ENCODE measurements at regions not wholly inside any gene's neighbourhood (a gene's known extent, or its start where the extent isn't known, plus 50 kb on each side); places are given as distances from the start of the nearest gene placed in this dataset.

DNA sequence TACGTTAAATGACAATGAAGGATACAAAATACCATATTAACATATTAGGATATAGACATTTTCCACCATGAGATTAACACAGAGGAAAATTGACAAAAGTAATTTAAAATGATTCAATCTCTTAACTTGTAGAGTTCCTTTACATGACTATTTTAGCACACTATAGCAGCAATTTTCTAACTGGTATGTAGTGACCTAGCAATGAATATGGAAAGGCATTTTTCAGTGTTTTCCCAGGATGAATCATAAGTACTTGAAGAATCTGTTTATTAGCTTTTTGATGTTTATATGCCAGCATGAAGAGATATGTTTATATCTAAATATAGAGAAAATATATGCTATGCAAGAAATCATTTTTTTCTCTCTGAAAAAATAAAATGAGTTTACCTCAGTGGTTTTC, 782.5 kb upstream of the CDH10 start:
- Histone ChIP-seq H3K9me3 (ENCODE audit: control extremely low read depth in 1 of 5, control insufficient read depth in 4 of 5, insufficient read depth in 2 of 5, low read depth in 1 of 5, low read length in 4 of 5) (no peaks in the 10 kb centered on the region), H3K4me1 (ENCODE audit: control extremely low read depth in 1 of 4, control insufficient read depth in 4 of 4, insufficient read depth in 4 of 4, low read length in 3 of 4) (no peaks in the 10 kb centered on the region), H3K27me3 (replicated peaks in 2 of 5; ENCODE audit: control insufficient read depth in 4 of 5, insufficient read depth in 5 of 5, low read length in 4 of 5) (no peaks in the 10 kb centered on the region), H3K4me3 (ENCODE audit: control insufficient read depth in 1 of 7, extremely low read depth in 1 of 7, insufficient read depth in 4 of 7, low read depth in 2 of 7, low read length in 6 of 7) (no peak overlapping the region), H3K27ac (ENCODE audit: insufficient read depth in 1 of 2, low read depth in 1 of 2, low read length in 2 of 2, poor library complexity in 1 of 2, severe bottlenecking in 2 of 2) (no peak overlapping the region), H3K36me3 (ENCODE audit: control insufficient read depth in 4 of 4, insufficient read depth in 4 of 4, low read length in 3 of 4) (no peaks in the 10 kb centered on the region)
- DNase-seq: no peak
- WGBS (ENCODE audit: insufficient coverage): no CpG with 5 or more reads among the region's 1 CpG
- ChIA-PET POLR2A (no interaction called here), CTCF (no interaction called here)

DNA sequence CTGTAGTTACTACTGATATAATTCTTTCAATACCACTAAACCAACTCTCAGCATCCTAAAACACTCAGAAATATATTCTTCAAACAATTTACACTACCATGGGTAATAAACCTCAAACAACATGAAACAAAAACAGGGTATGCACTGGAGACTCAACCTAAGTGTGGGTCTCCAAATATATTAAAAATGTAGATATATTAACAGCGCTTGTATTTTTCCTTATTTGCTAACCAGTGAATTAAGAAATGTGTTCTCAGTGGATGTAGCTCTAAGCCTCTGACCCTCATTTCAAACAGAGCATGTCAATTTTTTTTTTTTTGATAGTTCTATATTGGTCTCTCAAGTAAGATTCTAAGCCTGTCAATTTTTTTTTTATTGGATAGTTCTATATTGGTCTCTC, 778.5 kb upstream of the CDH10 start:
- DNase-seq: no peak
- WGBS (ENCODE audit: insufficient coverage): no CpG with 5 or more reads among the region's 1 CpG
- no peaks in the 10 kb centered on the region for H3K9me3 ChIP-seq (ENCODE audit: control extremely low read depth in 1 of 5, control insufficient read depth in 4 of 5, insufficient read depth in 2 of 5, low read depth in 1 of 5, low read length in 4 of 5)
- no peaks in the 10 kb centered on the region for H3K4me1 ChIP-seq (ENCODE audit: control extremely low read depth in 1 of 4, control insufficient read depth in 4 of 4, insufficient read depth in 4 of 4, low read length in 3 of 4)
- H3K27me3 ChIP-seq (replicated peaks in 2 of 5; ENCODE audit: control insufficient read depth in 4 of 5, insufficient read depth in 5 of 5, low read length in 4 of 5): no peaks in the 10 kb centered on the region
- no peak overlapping the region for H3K27ac ChIP-seq (ENCODE audit: insufficient read depth in 1 of 2, low read depth in 1 of 2, low read length in 2 of 2, poor library complexity in 1 of 2, severe bottlenecking in 2 of 2)
- ChIA-PET POLR2A (no interaction called here), CTCF (no interaction called here)
- H3K4me3 ChIP-seq (ENCODE audit: control insufficient read depth in 1 of 7, extremely low read depth in 1 of 7, insufficient read depth in 4 of 7, low read depth in 2 of 7, low read length in 6 of 7): no peak overlapping the region
- no peaks in the 10 kb centered on the region for H3K36me3 ChIP-seq (ENCODE audit: control insufficient read depth in 4 of 4, insufficient read depth in 4 of 4, low read length in 3 of 4)

- no peaks in the 10 kb centered on the region for H3K4me1 ChIP-seq (ENCODE audit: control extremely low read depth in 1 of 4, control insufficient read depth in 4 of 4, insufficient read depth in 4 of 4, low read length in 3 of 4)
- no peak overlapping the region for H3K4me3 ChIP-seq (ENCODE audit: control insufficient read depth in 1 of 7, extremely low read depth in 1 of 7, insufficient read depth in 4 of 7, low read depth in 2 of 7, low read length in 6 of 7)
- POLR2A ChIA-PET: no interaction called here
- CTCF ChIA-PET: no interaction called here
- no peaks in the 10 kb centered on the region for H3K36me3 ChIP-seq (ENCODE audit: control insufficient read depth in 4 of 4, insufficient read depth in 4 of 4, low read length in 3 of 4)
- WGBS (ENCODE audit: insufficient coverage): 100% methylated on average over 2 of the region's 2 CpGs
- no peaks in the 10 kb centered on the region for H3K9me3 ChIP-seq (ENCODE audit: control extremely low read depth in 1 of 5, control insufficient read depth in 4 of 5, insufficient read depth in 2 of 5, low read depth in 1 of 5, low read length in 4 of 5)
- H3K27me3 ChIP-seq (replicated peaks in 2 of 5; ENCODE audit: control insufficient read depth in 4 of 5, insufficient read depth in 5 of 5, low read length in 4 of 5): no peaks in the 10 kb centered on the region
- no peak for DNase-seq
- H3K27ac ChIP-seq (ENCODE audit: insufficient read depth in 1 of 2, low read depth in 1 of 2, low read length in 2 of 2, poor library complexity in 1 of 2, severe bottlenecking in 2 of 2): no peak overlapping the region
Observed at GRCh38 chr5:25419684-25420083, 774.9 kb upstream of the CDH10 start.

GRCh38 chr5:25418978-25419377, 774.2 kb upstream of the CDH10 start:
- POLR2A ChIA-PET: no interaction called here
- DNase-seq: no peak
- CTCF ChIA-PET: interaction anchor here (0.6 kb wide), 1 partner anchor 264 kb away, joined by 3 read pairs; no protein-coding TSS in a partner anchor
- H3K27me3 ChIP-seq (replicated peaks in 2 of 5; ENCODE audit: control insufficient read depth in 4 of 5, insufficient read depth in 5 of 5, low read length in 4 of 5): no peaks in the 10 kb centered on the region
- no peak overlapping the region for H3K27ac ChIP-seq (ENCODE audit: insufficient read depth in 1 of 2, low read depth in 1 of 2, low read length in 2 of 2, poor library complexity in 1 of 2, severe bottlenecking in 2 of 2)
- no peaks in the 10 kb centered on the region for H3K9me3 ChIP-seq (ENCODE audit: control extremely low read depth in 1 of 5, control insufficient read depth in 4 of 5, insufficient read depth in 2 of 5, low read depth in 1 of 5, low read length in 4 of 5)
- WGBS (ENCODE audit: insufficient coverage): no CpG with 5 or more reads among the region's 3 CpGs
- H3K36me3 ChIP-seq (ENCODE audit: control insufficient read depth in 4 of 4, insufficient read depth in 4 of 4, low read length in 3 of 4): no peaks in the 10 kb centered on the region
- no peaks in the 10 kb centered on the region for H3K4me1 ChIP-seq (ENCODE audit: control extremely low read depth in 1 of 4, control insufficient read depth in 4 of 4, insufficient read depth in 4 of 4, low read length in 3 of 4)
- no peak overlapping the region for H3K4me3 ChIP-seq (ENCODE audit: control insufficient read depth in 1 of 7, extremely low read depth in 1 of 7, insufficient read depth in 4 of 7, low read depth in 2 of 7, low read length in 6 of 7)

- Histone ChIP-seq H3K27ac (ENCODE audit: insufficient read depth in 1 of 2, low read depth in 1 of 2, low read length in 2 of 2, poor library complexity in 1 of 2, severe bottlenecking in 2 of 2) (no peak overlapping the region), H3K27me3 (replicated peaks in 2 of 5; ENCODE audit: control insufficient read depth in 4 of 5, insufficient read depth in 5 of 5, low read length in 4 of 5) (no peaks in the 10 kb centered on the region), H3K9me3 (ENCODE audit: control extremely low read depth in 1 of 5, control insufficient read depth in 4 of 5, insufficient read depth in 2 of 5, low read depth in 1 of 5, low read length in 4 of 5) (no peaks in the 10 kb centered on the region), H3K4me1 (ENCODE audit: control extremely low read depth in 1 of 4, control insufficient read depth in 4 of 4, insufficient read depth in 4 of 4, low read length in 3 of 4) (no peaks in the 10 kb centered on the region), H3K36me3 (ENCODE audit: control insufficient read depth in 4 of 4, insufficient read depth in 4 of 4, low read length in 3 of 4) (no peaks in the 10 kb centered on the region), H3K4me3 (ENCODE audit: control insufficient read depth in 1 of 7, extremely low read depth in 1 of 7, insufficient read depth in 4 of 7, low read depth in 2 of 7, low read length in 6 of 7) (no peak overlapping the region)
- DNase-seq: no peak
- no CpG with 5 or more reads among the region's 2 CpGs for whole genome bisulfite sequencing (ENCODE audit: insufficient coverage)
- CTCF ChIA-PET: no interaction called here
- POLR2A ChIA-PET: no interaction called here
Observed at GRCh38 chr5:25418319-25418859, 773.6 kb upstream of the CDH10 start.

- Histone ChIP-seq H3K4me3 (ENCODE audit: control insufficient read depth in 1 of 7, extremely low read depth in 1 of 7, insufficient read depth in 4 of 7, low read depth in 2 of 7, low read length in 6 of 7) (no peak overlapping the region), H3K9me3 (ENCODE audit: control extremely low read depth in 1 of 5, control insufficient read depth in 4 of 5, insufficient read depth in 2 of 5, low read depth in 1 of 5, low read length in 4 of 5) (no peaks in the 10 kb centered on the region), H3K36me3 (ENCODE audit: control insufficient read depth in 4 of 4, insufficient read depth in 4 of 4, low read length in 3 of 4) (no peaks in the 10 kb centered on the region), H3K4me1 (ENCODE audit: control extremely low read depth in 1 of 4, control insufficient read depth in 4 of 4, insufficient read depth in 4 of 4, low read length in 3 of 4) (no peaks in the 10 kb centered on the region), H3K27me3 (replicated peaks in 2 of 5; ENCODE audit: control insufficient read depth in 4 of 5, insufficient read depth in 5 of 5, low read length in 4 of 5) (no peaks in the 10 kb centered on the region), H3K27ac (ENCODE audit: insufficient read depth in 1 of 2, low read depth in 1 of 2, low read length in 2 of 2, poor library complexity in 1 of 2, severe bottlenecking in 2 of 2) (no peak overlapping the region)
- CTCF ChIA-PET: no interaction called here
- no peak for DNase-seq
- POLR2A ChIA-PET: no interaction called here
- 94% methylated on average over 2 of the region's 4 CpGs for WGBS (ENCODE audit: insufficient coverage)
Observed at GRCh38 chr5:25416960-25417359, 772.2 kb upstream of the CDH10 start.

- WGBS (ENCODE audit: insufficient coverage): 90% methylated on average over 8 of the region's 8 CpGs
- CTCF ChIA-PET: no interaction called here
Observed at GRCh38 chr5:25415970-25416369, 771.2 kb upstream of the CDH10 start.

More at GRCh38 chr5:25415970-25416369, 771.2 kb upstream of the CDH10 start:
- Histone ChIP-seq H3K36me3 (ENCODE audit: control insufficient read depth in 4 of 4, insufficient read depth in 4 of 4, low read length in 3 of 4) (no peaks in the 10 kb centered on the region), H3K9me3 (ENCODE audit: control extremely low read depth in 1 of 5, control insufficient read depth in 4 of 5, insufficient read depth in 2 of 5, low read depth in 1 of 5, low read length in 4 of 5) (no peaks in the 10 kb centered on the region), H3K4me1 (ENCODE audit: control extremely low read depth in 1 of 4, control insufficient read depth in 4 of 4, insufficient read depth in 4 of 4, low read length in 3 of 4) (no peaks in the 10 kb centered on the region), H3K27me3 (replicated peaks in 2 of 5; ENCODE audit: control insufficient read depth in 4 of 5, insufficient read depth in 5 of 5, low read length in 4 of 5) (no peaks in the 10 kb centered on the region), H3K4me3 (ENCODE audit: control insufficient read depth in 1 of 7, extremely low read depth in 1 of 7, insufficient read depth in 4 of 7, low read depth in 2 of 7, low read length in 6 of 7) (no peak overlapping the region), H3K27ac (ENCODE audit: insufficient read depth in 1 of 2, low read depth in 1 of 2, low read length in 2 of 2, poor library complexity in 1 of 2, severe bottlenecking in 2 of 2) (no peak overlapping the region)
- POLR2A ChIA-PET: no interaction called here
- no peak for DNase-seq
